ENCODE measurements at regions not wholly inside any gene's neighbourhood (a gene's known extent, or its start where the extent isn't known, plus 50 kb on each side); places are given as distances from the start of the nearest gene placed in this dataset.

- Histone ChIP-seq H4K8ac (ENCODE audit: extremely low read depth, insufficient read depth, low read length) (no peak overlapping the region), H3K56ac (replicated peaks; ENCODE audit: insufficient read length, low read depth, low read length) (no peak overlapping the region), H2AK5ac (ENCODE audit: low read depth, low read length) (no peak overlapping the region), H4K20me1 (replicated peaks in 1 of 2; ENCODE audit: control insufficient read depth in 1 of 2, insufficient read depth in 2 of 2, low read length in 2 of 2) (no peaks in the 10 kb centered on the region), H2BK120ac (replicated peaks; ENCODE audit: low read depth, low read length) (no peak overlapping the region), H2BK20ac (ENCODE audit: low read length) (no peak overlapping the region), H4K91ac (replicated peaks; ENCODE audit: insufficient read length, low read length) (no peak overlapping the region), H3K4me1 (replicated peaks in 1 of 4; ENCODE audit: control insufficient read depth in 3 of 4, insufficient read depth in 4 of 4, low read length in 3 of 4) (peaks cover 0 to 2% (median under 1%) of the 10 kb centered on the region in 4 experiments; a peak in 2 of 7 replicates), H4K5ac (ENCODE audit: insufficient read length, low read depth, low read length) (no peak overlapping the region), H3K4ac (replicated peaks; ENCODE audit: insufficient read length, low read depth, low read length) (no peak overlapping the region), H3K18ac (ENCODE audit: extremely low read depth, low read length) (no peak overlapping the region), H3K79me1 (ENCODE audit: low read depth, low read length) (no peaks in the 10 kb centered on the region), H3K9ac (replicated peaks in 1 of 4; ENCODE audit: extremely low read depth in 1 of 4, low read depth in 3 of 4, low read length in 3 of 4) (no peak overlapping the region), H3K27me3 (replicated peaks in 1 of 4; ENCODE audit: control insufficient read depth in 3 of 4, extremely low read depth in 1 of 4, insufficient read depth in 3 of 4, low read length in 3 of 4) (no peaks in the 10 kb centered on the region), H3K4me2 (ENCODE audit: insufficient read depth in 1 of 2, low read depth in 2 of 2, low read length in 2 of 2) (no peak overlapping the region), H3K9me3 (ENCODE audit: insufficient read depth in 2 of 2, low read depth in 1 of 2, low read length in 1 of 2) (no peaks in the 10 kb centered on the region; a peak in 1 of 4 replicates), H2BK5ac (ENCODE audit: low read depth, low read length) (no peak overlapping the region), H3K36me3 (ENCODE audit: control insufficient read depth in 2 of 4, insufficient read depth in 4 of 4, low read length in 3 of 4) (no peaks in the 10 kb centered on the region), H3K23me2 (ENCODE audit: low read depth, low read length) (no peaks in the 10 kb centered on the region), H3K27ac (ENCODE audit: low read depth, low read length) (no peak overlapping the region), H3K4me3 (ENCODE audit: extremely low read depth in 1 of 4, insufficient read depth in 2 of 4, low read depth in 3 of 4, low read length in 4 of 4) (no peak overlapping the region), H3K23ac (ENCODE audit: insufficient read length) (no peak overlapping the region), H2BK15ac (ENCODE audit: low read length) (no peak overlapping the region), H2BK12ac (ENCODE audit: low read depth, low read length) (no peak overlapping the region), H3K14ac (ENCODE audit: insufficient read length) (no peak overlapping the region), H3K79me2 (ENCODE audit: control insufficient read depth in 1 of 2, insufficient read depth in 2 of 2, low read length in 2 of 2) (no peaks in the 10 kb centered on the region), H2AFZ (ENCODE audit: low read length) (no peak overlapping the region)
- 76% methylated on average over 1 of the region's 1 CpG; no CpG with 5 or more reads in 1 of the 2 experiments for WGBS, 2 experiments (ENCODE audit: extremely low coverage in 1 of 2, insufficient coverage in 1 of 2, insufficient read length in 1 of 2, insufficient replicate concordance in 2 of 2, low coverage in 1 of 2, low lambda C conversion rate in 2 of 2, missing lambda C conversion rate in 1 of 2)
- FAIRE-seq (no peak), DNase-seq (ENCODE audit: low read depth in 1 of 2, low spot score in 2 of 2) (no peak)
- ChIA-PET POLR2A (ENCODE audit: partially characterized antibody) (no interaction called here), CTCF (ENCODE audit: partially characterized antibody) (no interaction called here)
- TF ChIP-seq GABPA (IDR thresholded peaks at IDR 0.05; ENCODE audit: borderline replicate concordance, insufficient read depth, low read length) (no peak), MAFK (IDR thresholded peaks at IDR 0.05; ENCODE audit: low read depth, low read length) (no peak), TCF12 (IDR thresholded peaks at IDR 0.05; ENCODE audit: low read depth, low read length) (no peak), TBP (IDR thresholded peaks at IDR 0.05; ENCODE audit: low read depth, low read length) (no peak), NANOG (IDR thresholded peaks at IDR 0.05; ENCODE audit: insufficient read depth, low read depth, low read length, poor library complexity, severe bottlenecking) (no peak), ATF2 (IDR thresholded peaks at IDR 0.05; ENCODE audit: low read length) (no peak), SIRT6 (IDR thresholded peaks at IDR 0.05; ENCODE audit: low read length) (no peak)
Measured at GRCh38 chr4:12929784-12930183, 554.4 kb downstream of the RAB28 start.
